Prostate gland (tissue), 2 donors: ENCODE measurements at regions not wholly inside any gene's neighbourhood (a gene's known extent, or its start where the extent isn't known, plus 50 kb on each side); places are given as distances from the start of the nearest gene placed in this dataset.

Experiments
- CTCF ChIP-seq, 4 experiments: fragments of 200-600 bp in 2 of 4; fragments of 450-650 bp in 2 of 4; sonication (generic) in 2 of 4; IDR thresholded peaks; 1 replicate in 3 of 4; 2 replicates in 1 of 4; pipeline ENCODE4 v1.5.1; 2016 to 2019; ENCODE audit warnings: antibody characterized with exemption in 4 of 4, mild to moderate bottlenecking in 2 of 4, moderate library complexity in 2 of 4
- POLR2A ChIP-seq: fragments of 450-650 bp; IDR thresholded peaks from one replicate; pipeline ENCODE4 v1.6.1; 2016; ENCODE audit warnings: antibody characterized with exemption, mild to moderate bottlenecking
- POLR2AphosphoS5 ChIP-seq: sonication (generic); formaldehyde crosslinking; IDR thresholded peaks from one replicate; pipeline ENCODE4 v1.6.1; 2017; ENCODE audit warnings: antibody characterized with exemption

DNA sequence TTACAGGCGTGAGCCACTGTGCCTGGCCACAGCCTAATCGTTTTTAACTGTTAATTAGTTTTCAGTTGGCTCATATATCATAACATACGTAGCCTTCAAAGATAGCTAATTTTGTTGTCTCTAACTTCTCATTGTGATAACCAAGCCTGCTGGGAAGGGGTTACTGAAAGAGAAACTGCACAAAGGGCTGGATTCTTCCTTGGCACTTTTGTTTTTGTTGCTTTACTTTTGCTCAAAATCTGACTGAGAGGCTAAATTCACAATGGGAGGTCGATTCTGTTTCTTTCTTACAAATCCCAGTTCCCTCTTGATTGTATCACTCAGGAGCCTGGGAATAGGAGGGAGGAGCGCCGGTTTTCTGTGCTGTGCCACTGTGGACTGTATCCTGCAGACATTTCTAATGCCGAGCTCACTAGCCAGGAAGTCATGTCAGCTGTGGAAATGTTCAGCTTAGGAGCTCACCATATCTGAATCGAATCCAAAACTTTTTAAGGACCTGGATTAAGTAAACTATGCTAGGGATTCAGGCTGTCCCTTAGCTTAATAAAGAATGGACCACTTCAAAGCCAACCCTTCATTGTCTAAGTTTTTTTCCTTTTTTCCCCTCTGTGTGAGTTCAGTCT, 120.5 kb upstream of the FAT1 start:
- no peak for TF ChIP-seq POLR2AphosphoS5
- no peak for TF ChIP-seq CTCF (IDR thresholded peaks at IDR 0.05)
- TF ChIP-seq POLR2A = no peak
